A549 (cell line): ENCODE measurements at regions not wholly inside any gene's neighbourhood (a gene's known extent, or its start where the extent isn't known, plus 50 kb on each side); places are given as distances from the start of the nearest gene placed in this dataset.

Experiments
- CBX8 ChIP-seq: fragments of 200-600 bp; sonication (generic); IDR thresholded peaks from 2 replicates; pipeline ENCODE4 v1.6.1; 2016
- CHD2 ChIP-seq: fragments of 150-350 bp; IDR thresholded peaks from 2 replicates; pipeline ENCODE4 v1.6.1; 2014; ENCODE audit warnings: low read length; ENCODE audit not compliant: partially characterized antibody
- FOSL2 ChIP-seq, 2 experiments: fragments of 450-650 bp in 1 of 2; fragments of >200 bp in 1 of 2; sonication (Bioruptor Twin) in 1 of 2; formaldehyde crosslinking; IDR thresholded peaks; 2 replicates each; pipeline versions ENCODE4 v1.5.0 to v1.6.1; 2016 to 2020; ENCODE audit warnings: mild to moderate bottlenecking in 1 of 2, moderate library complexity in 1 of 2
- HDAC2 ChIP-seq: fragments of 200-600 bp; sonication (generic); IDR thresholded peaks from 2 replicates; pipeline ENCODE4 v1.6.1; 2016
- HOXB5 ChIP-seq: fragments of 250-450 bp; sonication (Bioruptor Pico); IDR thresholded peaks from 2 replicates; pipeline ENCODE4 v1.5.0; 2020; ENCODE audit warnings: mild to moderate bottlenecking, moderate library complexity
- PHF8 ChIP-seq: fragments of 200-600 bp; sonication (generic); IDR thresholded peaks from 2 replicates; pipeline ENCODE4 v1.6.1; 2016; ENCODE audit warnings: low read depth, mild to moderate bottlenecking, antibody characterized with exemption, moderate library complexity, borderline replicate concordance
- POLR2A ChIP-seq: IDR thresholded peaks from 2 replicates; pipeline ENCODE4 v1.6.1; 2012; ENCODE audit warnings: mild to moderate bottlenecking, low read length
- POLR2AphosphoS2 ChIP-seq: conservative IDR thresholded peaks from 2 replicates; pipeline ENCODE4 v1.6.1; 2012; ENCODE audit warnings: low read length, improper control_type of control experiment, inconsistent platforms
- SMC3 ChIP-seq: fragments of >200 bp; sonication (Bioruptor Twin); formaldehyde crosslinking; IDR thresholded peaks from 3 replicates; pipeline ENCODE4 v1.6.1; 2018; ENCODE audit warnings: inconsistent platforms
- TF ChIP-seq, protein P1 (sequence below): fragments of >200 bp; sonication (Bioruptor Twin); formaldehyde crosslinking; IDR thresholded peaks from 3 replicates; pipeline ENCODE4 v1.5.1; 2016
- TF ChIP-seq, protein P2 (sequence below): fragments of 450-650 bp; IDR thresholded peaks from 2 replicates; pipeline ENCODE4 v1.6.1; 2014; ENCODE audit warnings: antibody characterized with exemption
- TF ChIP-seq, protein P3 (sequence below): fragments of 150-350 bp; IDR thresholded peaks from 2 replicates; pipeline ENCODE4 v1.6.1; 2014; ENCODE audit warnings: low read depth, mild to moderate bottlenecking, low read length

DNA sequence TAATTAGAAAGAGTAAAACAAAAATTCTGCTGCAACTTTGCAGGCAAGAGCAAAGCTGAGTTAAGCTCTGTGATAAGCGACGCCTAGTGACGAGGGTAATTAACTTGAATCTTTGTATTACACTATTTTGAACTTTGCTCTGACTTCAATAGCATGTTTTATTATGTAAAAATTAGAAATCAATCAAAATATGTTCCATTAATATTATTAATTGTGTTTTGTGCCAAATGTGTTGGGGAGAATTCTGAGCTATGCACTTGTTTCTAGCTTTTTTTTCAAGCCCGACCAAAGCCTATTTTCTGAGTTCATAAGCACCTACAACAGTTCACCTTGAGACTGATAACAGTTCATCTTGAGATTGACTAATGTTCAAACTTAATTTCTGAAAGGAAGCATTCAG lies 90.1 kb upstream of the PDE3A start:
- TF ChIP-seq FOSL2 (IDR thresholded peaks at IDR 0.05) (no peak), FOSL2 (CRISPR knock-in tag; IDR thresholded peaks at IDR 0.05) (no peak), HDAC2 (no peak), POLR2A (no peak), POLR2AphosphoS2 (no peak), PHF8 (no peak), CHD2 (no peak), HOXB5 (no peak), CBX8 (no peak), SMC3 (no peak)
- TF ChIP-seq, protein P1, sequence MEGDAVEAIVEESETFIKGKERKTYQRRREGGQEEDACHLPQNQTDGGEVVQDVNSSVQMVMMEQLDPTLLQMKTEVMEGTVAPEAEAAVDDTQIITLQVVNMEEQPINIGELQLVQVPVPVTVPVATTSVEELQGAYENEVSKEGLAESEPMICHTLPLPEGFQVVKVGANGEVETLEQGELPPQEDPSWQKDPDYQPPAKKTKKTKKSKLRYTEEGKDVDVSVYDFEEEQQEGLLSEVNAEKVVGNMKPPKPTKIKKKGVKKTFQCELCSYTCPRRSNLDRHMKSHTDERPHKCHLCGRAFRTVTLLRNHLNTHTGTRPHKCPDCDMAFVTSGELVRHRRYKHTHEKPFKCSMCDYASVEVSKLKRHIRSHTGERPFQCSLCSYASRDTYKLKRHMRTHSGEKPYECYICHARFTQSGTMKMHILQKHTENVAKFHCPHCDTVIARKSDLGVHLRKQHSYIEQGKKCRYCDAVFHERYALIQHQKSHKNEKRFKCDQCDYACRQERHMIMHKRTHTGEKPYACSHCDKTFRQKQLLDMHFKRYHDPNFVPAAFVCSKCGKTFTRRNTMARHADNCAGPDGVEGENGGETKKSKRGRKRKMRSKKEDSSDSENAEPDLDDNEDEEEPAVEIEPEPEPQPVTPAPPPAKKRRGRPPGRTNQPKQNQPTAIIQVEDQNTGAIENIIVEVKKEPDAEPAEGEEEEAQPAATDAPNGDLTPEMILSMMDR, result no peak
- TF ChIP-seq, protein P2, sequence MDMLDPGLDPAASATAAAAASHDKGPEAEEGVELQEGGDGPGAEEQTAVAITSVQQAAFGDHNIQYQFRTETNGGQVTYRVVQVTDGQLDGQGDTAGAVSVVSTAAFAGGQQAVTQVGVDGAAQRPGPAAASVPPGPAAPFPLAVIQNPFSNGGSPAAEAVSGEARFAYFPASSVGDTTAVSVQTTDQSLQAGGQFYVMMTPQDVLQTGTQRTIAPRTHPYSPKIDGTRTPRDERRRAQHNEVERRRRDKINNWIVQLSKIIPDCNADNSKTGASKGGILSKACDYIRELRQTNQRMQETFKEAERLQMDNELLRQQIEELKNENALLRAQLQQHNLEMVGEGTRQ, result no peak
- TF ChIP-seq, protein P3, sequence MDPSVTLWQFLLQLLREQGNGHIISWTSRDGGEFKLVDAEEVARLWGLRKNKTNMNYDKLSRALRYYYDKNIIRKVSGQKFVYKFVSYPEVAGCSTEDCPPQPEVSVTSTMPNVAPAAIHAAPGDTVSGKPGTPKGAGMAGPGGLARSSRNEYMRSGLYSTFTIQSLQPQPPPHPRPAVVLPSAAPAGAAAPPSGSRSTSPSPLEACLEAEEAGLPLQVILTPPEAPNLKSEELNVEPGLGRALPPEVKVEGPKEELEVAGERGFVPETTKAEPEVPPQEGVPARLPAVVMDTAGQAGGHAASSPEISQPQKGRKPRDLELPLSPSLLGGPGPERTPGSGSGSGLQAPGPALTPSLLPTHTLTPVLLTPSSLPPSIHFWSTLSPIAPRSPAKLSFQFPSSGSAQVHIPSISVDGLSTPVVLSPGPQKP, result no peak
